ENCODE measurements at regions not wholly inside any gene's neighbourhood (a gene's known extent, or its start where the extent isn't known, plus 50 kb on each side); places are given as distances from the start of the nearest gene placed in this dataset.
"Not testable (repeated sequence)": the region's sequence is repeated elsewhere in the genome, so short reads cannot be mapped to it uniquely, and the experiment has no call there.

DNA sequence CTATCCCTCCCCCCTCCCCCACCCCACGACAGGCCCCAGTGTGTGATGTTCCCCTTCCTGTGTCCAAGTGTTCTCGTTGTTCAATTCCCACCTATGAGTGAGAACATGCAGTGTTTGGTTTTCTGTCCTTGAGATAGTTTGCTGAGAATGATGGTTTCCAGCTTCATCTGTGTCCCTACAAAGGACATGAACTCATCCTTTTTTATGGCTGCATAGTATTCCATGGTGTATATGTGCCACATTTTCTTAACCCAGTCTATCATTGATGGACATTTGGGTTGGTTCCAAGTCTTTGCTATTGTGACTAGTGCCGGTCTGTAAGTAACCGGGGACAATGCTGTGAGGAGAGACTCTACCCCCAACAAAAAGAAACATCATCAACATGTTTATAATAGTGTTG is 217.2 kb downstream of the SEC23IP start:
- CTCF ChIA-PET; POLR2A ChIA-PET; H3K9me3 Mint-ChIP-seq; ATAC-seq; DNase-seq (ENCODE audit: low spot score); H3K4me1 Mint-ChIP-seq; H3K4me3 Mint-ChIP-seq; H3K27ac Mint-ChIP-seq; H3K36me3 Mint-ChIP-seq; H3K27me3 Mint-ChIP-seq (ENCODE audit: low read depth): not testable (repeated sequence)

DNA sequence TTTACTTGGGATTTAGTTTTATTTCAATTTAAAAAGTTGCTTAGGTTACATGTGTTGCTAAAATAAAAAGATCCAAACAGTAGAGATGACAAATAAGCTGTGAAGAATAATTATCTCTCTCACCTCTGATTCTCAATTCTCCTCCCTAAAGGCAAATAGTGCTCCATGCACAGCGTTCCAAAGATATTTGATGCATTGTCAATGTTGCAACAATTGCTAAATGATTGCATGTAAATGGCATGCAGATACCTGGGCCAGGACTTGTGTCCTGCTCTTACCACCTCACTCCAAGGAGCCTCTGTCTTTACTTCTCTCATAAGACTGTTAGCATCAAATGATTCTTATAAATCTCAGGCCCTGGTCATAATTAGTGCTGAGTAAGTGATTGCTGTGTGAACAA is 217.7 kb downstream of the SEC23IP start:
- no peak overlapping the region for H3K4me3 Mint-ChIP-seq
- H3K27me3 Mint-ChIP-seq (ENCODE audit: low read depth): no peaks in the 10 kb centered on the region
- H3K9me3 Mint-ChIP-seq: peaks cover 7% of the 10 kb centered on the region
- DNase-seq (ENCODE audit: low spot score) (no peak), ATAC-seq (no peak)
- POLR2A ChIA-PET: no interaction called here
- H3K27ac Mint-ChIP-seq: no peak overlapping the region
- peaks cover 4% of the 10 kb centered on the region for H3K4me1 Mint-ChIP-seq
- H3K36me3 Mint-ChIP-seq: no peaks in the 10 kb centered on the region
- CTCF ChIA-PET: no interaction called here
- no peak for TF ChIP-seq ZNF423 (CRISPR knock-in tag; IDR thresholded peaks at IDR 0.05)
- no peak for TF ChIP-seq ZNF396 (CRISPR knock-in tag; IDR thresholded peaks at IDR 0.05; ENCODE audit: borderline replicate concordance)
- TF ChIP-seq, protein P1, sequence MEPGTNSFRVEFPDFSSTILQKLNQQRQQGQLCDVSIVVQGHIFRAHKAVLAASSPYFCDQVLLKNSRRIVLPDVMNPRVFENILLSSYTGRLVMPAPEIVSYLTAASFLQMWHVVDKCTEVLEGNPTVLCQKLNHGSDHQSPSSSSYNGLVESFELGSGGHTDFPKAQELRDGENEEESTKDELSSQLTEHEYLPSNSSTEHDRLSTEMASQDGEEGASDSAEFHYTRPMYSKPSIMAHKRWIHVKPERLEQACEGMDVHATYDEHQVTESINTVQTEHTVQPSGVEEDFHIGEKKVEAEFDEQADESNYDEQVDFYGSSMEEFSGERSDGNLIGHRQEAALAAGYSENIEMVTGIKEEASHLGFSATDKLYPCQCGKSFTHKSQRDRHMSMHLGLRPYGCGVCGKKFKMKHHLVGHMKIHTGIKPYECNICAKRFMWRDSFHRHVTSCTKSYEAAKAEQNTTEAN (CRISPR knock-in tag; IDR thresholded peaks at IDR 0.05): no peak
- TF ChIP-seq, protein P2, sequence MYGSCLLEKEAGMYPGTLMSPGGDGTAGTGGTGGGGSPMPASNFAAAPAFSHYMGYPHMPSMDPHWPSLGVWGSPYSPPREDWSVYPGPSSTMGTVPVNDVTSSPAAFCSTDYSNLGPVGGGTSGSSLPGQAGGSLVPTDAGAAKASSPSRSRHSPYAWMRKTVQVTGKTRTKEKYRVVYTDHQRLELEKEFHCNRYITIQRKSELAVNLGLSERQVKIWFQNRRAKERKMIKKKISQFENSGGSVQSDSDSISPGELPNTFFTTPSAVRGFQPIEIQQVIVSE (CRISPR knock-in tag; IDR thresholded peaks at IDR 0.05; ENCODE audit: borderline replicate concordance): no peak
- no peak for TF ChIP-seq ZNF671 (CRISPR knock-in tag; IDR thresholded peaks at IDR 0.05)
- TF ChIP-seq, protein P3, sequence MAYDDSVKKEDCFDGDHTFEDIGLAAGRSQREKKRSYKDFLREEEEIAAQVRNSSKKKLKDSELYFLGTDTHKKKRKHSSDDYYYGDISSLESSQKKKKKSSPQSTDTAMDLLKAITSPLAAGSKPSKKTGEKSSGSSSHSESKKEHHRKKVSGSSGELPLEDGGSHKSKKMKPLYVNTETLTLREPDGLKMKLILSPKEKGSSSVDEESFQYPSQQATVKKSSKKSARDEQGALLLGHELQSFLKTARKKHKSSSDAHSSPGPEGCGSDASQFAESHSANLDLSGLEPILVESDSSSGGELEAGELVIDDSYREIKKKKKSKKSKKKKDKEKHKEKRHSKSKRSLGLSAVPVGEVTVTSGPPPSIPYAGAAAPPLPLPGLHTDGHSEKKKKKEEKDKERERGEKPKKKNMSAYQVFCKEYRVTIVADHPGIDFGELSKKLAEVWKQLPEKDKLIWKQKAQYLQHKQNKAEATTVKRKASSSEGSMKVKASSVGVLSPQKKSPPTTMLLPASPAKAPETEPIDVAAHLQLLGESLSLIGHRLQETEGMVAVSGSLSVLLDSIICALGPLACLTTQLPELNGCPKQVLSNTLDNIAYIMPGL (CRISPR knock-in tag; IDR thresholded peaks at IDR 0.05): no peak
- no peak for TF ChIP-seq OVOL2 (CRISPR knock-in tag; IDR thresholded peaks at IDR 0.05; ENCODE audit: borderline replicate concordance)
- no peak for TF ChIP-seq ELF4 (CRISPR knock-in tag; IDR thresholded peaks at IDR 0.05; ENCODE audit: low read depth)
- no peak for TF ChIP-seq ESRRA (CRISPR knock-in tag; IDR thresholded peaks at IDR 0.05; ENCODE audit: borderline replicate concordance)

DNA sequence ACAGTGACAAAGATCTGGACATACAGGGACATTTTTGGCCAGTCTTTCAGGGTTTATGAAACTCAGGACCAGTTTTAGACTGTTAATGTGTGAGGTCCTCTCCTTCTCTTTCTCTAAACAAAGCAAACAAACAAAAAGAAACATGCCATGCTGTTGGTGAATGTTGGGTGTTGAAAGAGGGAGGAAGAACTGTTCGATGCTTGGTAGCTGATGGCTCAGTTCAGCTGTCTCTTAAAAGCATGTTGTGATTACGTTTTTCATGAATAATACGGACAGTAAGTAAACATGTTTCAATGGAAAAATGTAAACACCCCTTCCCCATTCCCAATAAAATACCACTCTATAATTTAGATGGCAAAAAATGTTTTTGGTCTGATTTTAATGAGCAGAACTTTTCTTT is 219.1 kb downstream of the SEC23IP start:
- TF ChIP-seq ZNF263 (CRISPR knock-in tag; IDR thresholded peaks at IDR 0.05; ENCODE audit: low read depth) (no peak), TP53 (CRISPR knock-in tag; IDR thresholded peaks at IDR 0.05) (no peak), ZNF317 (CRISPR knock-in tag; IDR thresholded peaks at IDR 0.05; ENCODE audit: borderline replicate concordance, low read depth) (no peak)
- TF ChIP-seq, protein P4, sequence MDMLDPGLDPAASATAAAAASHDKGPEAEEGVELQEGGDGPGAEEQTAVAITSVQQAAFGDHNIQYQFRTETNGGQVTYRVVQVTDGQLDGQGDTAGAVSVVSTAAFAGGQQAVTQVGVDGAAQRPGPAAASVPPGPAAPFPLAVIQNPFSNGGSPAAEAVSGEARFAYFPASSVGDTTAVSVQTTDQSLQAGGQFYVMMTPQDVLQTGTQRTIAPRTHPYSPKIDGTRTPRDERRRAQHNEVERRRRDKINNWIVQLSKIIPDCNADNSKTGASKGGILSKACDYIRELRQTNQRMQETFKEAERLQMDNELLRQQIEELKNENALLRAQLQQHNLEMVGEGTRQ (CRISPR knock-in tag; IDR thresholded peaks at IDR 0.05): no peak
- ATAC-seq: no peak
- H3K4me3 Mint-ChIP-seq: no peak overlapping the region

DNA sequence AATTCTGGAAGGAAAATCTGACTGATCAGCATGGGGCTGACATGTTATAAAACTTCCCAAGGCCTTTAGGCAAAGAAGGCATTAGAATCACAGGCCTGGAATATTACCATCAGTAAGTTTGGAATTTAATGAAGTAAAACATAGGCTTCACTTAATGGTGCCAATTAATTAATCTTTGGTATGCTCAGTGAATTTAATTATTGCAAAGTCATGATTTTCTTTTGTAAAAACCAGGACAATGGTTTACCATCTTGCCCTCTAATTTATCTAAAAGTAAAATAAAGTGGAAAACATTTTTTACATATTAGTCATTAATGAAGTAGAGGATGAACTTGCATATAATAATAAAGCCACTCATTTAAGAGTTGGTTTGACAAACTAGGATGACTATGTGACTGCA is 220.3 kb downstream of the SEC23IP start:
- no peaks in the 10 kb centered on the region for H3K36me3 Mint-ChIP-seq
- POLR2A ChIA-PET: no interaction called here
- TF ChIP-seq KAT7 (CRISPR knock-in tag; IDR thresholded peaks at IDR 0.05; ENCODE audit: borderline replicate concordance): no peak
- no peak for TF ChIP-seq NR2C2 (CRISPR knock-in tag; IDR thresholded peaks at IDR 0.05)
- TF ChIP-seq, protein P5, sequence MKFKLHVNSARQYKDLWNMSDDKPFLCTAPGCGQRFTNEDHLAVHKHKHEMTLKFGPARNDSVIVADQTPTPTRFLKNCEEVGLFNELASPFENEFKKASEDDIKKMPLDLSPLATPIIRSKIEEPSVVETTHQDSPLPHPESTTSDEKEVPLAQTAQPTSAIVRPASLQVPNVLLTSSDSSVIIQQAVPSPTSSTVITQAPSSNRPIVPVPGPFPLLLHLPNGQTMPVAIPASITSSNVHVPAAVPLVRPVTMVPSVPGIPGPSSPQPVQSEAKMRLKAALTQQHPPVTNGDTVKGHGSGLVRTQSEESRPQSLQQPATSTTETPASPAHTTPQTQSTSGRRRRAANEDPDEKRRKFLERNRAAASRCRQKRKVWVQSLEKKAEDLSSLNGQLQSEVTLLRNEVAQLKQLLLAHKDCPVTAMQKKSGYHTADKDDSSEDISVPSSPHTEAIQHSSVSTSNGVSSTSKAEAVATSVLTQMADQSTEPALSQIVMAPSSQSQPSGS (CRISPR knock-in tag; IDR thresholded peaks at IDR 0.05; ENCODE audit: borderline replicate concordance, low read depth): no peak
- TF ChIP-seq, protein P4 (CRISPR knock-in tag; IDR thresholded peaks at IDR 0.05): no peak
- TF ChIP-seq RELA (CRISPR knock-in tag; IDR thresholded peaks at IDR 0.05; ENCODE audit: borderline replicate concordance): no peak
- TF ChIP-seq, protein P6, sequence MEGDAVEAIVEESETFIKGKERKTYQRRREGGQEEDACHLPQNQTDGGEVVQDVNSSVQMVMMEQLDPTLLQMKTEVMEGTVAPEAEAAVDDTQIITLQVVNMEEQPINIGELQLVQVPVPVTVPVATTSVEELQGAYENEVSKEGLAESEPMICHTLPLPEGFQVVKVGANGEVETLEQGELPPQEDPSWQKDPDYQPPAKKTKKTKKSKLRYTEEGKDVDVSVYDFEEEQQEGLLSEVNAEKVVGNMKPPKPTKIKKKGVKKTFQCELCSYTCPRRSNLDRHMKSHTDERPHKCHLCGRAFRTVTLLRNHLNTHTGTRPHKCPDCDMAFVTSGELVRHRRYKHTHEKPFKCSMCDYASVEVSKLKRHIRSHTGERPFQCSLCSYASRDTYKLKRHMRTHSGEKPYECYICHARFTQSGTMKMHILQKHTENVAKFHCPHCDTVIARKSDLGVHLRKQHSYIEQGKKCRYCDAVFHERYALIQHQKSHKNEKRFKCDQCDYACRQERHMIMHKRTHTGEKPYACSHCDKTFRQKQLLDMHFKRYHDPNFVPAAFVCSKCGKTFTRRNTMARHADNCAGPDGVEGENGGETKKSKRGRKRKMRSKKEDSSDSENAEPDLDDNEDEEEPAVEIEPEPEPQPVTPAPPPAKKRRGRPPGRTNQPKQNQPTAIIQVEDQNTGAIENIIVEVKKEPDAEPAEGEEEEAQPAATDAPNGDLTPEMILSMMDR (IDR thresholded peaks at IDR 0.05): no peak
- TF ChIP-seq, protein P7, sequence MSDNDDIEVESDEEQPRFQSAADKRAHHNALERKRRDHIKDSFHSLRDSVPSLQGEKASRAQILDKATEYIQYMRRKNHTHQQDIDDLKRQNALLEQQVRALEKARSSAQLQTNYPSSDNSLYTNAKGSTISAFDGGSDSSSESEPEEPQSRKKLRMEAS (CRISPR knock-in tag; IDR thresholded peaks at IDR 0.05): no peak
- no peak for TF ChIP-seq MYBL2 (CRISPR knock-in tag; IDR thresholded peaks at IDR 0.05)
- no peak for TF ChIP-seq JUN (CRISPR knock-in tag; IDR thresholded peaks at IDR 0.05)

More for the DNA sequence above, 219.1 kb downstream of the SEC23IP start:
- H3K36me3 Mint-ChIP-seq: no peaks in the 10 kb centered on the region
- peaks cover 4% of the 10 kb centered on the region for H3K4me1 Mint-ChIP-seq
- CTCF ChIA-PET: interaction anchor here (1.2 kb wide), 1 partner anchor 73 kb away, joined by 3 read pairs; no protein-coding TSS in a partner anchor
- no peak for DNase-seq (ENCODE audit: low spot score)
- H3K27ac Mint-ChIP-seq: no peak overlapping the region
- no peaks in the 10 kb centered on the region for H3K27me3 Mint-ChIP-seq (ENCODE audit: low read depth)
- POLR2A ChIA-PET: no interaction called here
- peaks cover 7% of the 10 kb centered on the region for H3K9me3 Mint-ChIP-seq

More for the DNA sequence above, 220.3 kb downstream of the SEC23IP start:
- H3K4me3 Mint-ChIP-seq: no peak overlapping the region
- H3K27ac Mint-ChIP-seq: no peak overlapping the region
- H3K9me3 Mint-ChIP-seq: peaks cover 7% of the 10 kb centered on the region
- CTCF ChIA-PET: interaction anchor here (1.2 kb wide), 1 partner anchor 71 kb away, joined by 3 read pairs; no protein-coding TSS in a partner anchor
- no peaks in the 10 kb centered on the region for H3K27me3 Mint-ChIP-seq (ENCODE audit: low read depth)
- no peak for ATAC-seq
- no peak for DNase-seq (ENCODE audit: low spot score)
- peaks cover 4% of the 10 kb centered on the region for H3K4me1 Mint-ChIP-seq
